Testis (tissue), 2 donors: ENCODE measurements at regions not wholly inside any gene's neighbourhood (a gene's known extent, or its start where the extent isn't known, plus 50 kb on each side); places are given as distances from the start of the nearest gene placed in this dataset.
A peak's percentile ranks its signal among the peaks of the same experiment; 100 is the strongest.
"Not testable (repeated sequence)": the region's sequence is repeated elsewhere in the genome, so short reads cannot be mapped to it uniquely, and the experiment has no call there.

ENCODE experiments used
- DNase-seq: peaks from one replicate; pipeline ENCODE4 v3.0.0-alpha.2; 2019
- H3K27ac ChIP-seq, 2 donors: fragments of 200-600 bp; sonication (generic); one replicate each; pipeline ENCODE4 v1.5.1; 2019
- H3K27me3 ChIP-seq: fragments of 200-600 bp; sonication (generic); one replicate; pipeline ENCODE4 v1.5.1; 2019
- H3K36me3 ChIP-seq: fragments of 200-600 bp; sonication (generic); one replicate; pipeline ENCODE4 v1.5.1; 2017; ENCODE audit warnings: low read depth; ENCODE audit errors: missing control alignments
- H3K4me1 ChIP-seq: fragments of 200-600 bp; sonication (generic); one replicate; pipeline ENCODE4 v1.5.1; 2019
- H3K4me3 ChIP-seq, 2 donors: fragments of 200-600 bp; sonication (generic); one replicate each; pipeline ENCODE4 v1.5.1; 2017 to 2019
- H3K9me3 ChIP-seq: fragments of 200-600 bp; sonication (generic); one replicate; pipeline ENCODE4 v1.5.1; 2017
- POLR2A ChIP-seq: fragments of 450-650 bp; IDR thresholded peaks from one replicate; pipeline ENCODE4 v1.6.1; 2017; ENCODE audit warnings: antibody characterized with exemption, mild to moderate bottlenecking, moderate library complexity
- WGBS, 2 donors: methylation state at CpG; one replicate each; pipeline ENCODE4 v1.1.5; 2018; 5-methylcytosine and 5-hydroxymethylcytosine counted together
- intact Hi-C: fragments of 100-400 bp; cut with DNase I; formaldehyde crosslinking; loops from one replicate; pipeline ENCODE4 v1.15.1; 2023; ENCODE audit warnings: low total_unique reads
- TF ChIP-seq, protein P1 (sequence below), 3 experiments: fragments of 450-650 bp in 2 of 3; fragments of 200-600 bp in 1 of 3; sonication (generic) in 1 of 3; IDR thresholded peaks; one replicate each; pipeline ENCODE4 v1.5.1; 2016 to 2019; ENCODE audit warnings: antibody characterized with exemption in 3 of 3, mild to moderate bottlenecking in 2 of 3, moderate library complexity in 1 of 3

DNA sequence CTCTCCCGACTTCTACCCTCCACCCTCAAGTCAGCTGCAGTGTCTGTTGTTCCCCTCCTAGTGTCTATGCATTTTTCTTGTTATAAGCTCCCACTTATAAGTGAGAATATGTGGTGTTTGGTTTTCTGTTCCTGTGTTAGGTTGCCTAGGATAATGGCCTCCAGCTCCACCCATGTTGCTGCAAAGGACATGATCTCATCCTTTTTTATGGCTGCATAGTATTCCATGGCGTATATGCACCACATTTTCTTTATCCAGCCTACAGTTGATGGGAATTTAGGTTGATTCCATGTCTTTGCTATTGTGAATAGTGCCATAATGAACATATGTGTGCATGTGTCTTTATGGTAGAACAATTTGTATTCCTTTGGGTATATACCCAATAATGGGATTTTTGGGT, 80.7 kb downstream of the SPTSSA start:
- H3K4me1 ChIP-seq, H3K36me3 ChIP-seq, DNase-seq, H3K4me3 ChIP-seq, H3K27me3 ChIP-seq, H3K27ac ChIP-seq, intact Hi-C loops, H3K9me3 ChIP-seq: not testable (repeated sequence)
- 95 to 97% methylated on average over 2 of the region's 2 CpGs for WGBS, 2 donors

DNA sequence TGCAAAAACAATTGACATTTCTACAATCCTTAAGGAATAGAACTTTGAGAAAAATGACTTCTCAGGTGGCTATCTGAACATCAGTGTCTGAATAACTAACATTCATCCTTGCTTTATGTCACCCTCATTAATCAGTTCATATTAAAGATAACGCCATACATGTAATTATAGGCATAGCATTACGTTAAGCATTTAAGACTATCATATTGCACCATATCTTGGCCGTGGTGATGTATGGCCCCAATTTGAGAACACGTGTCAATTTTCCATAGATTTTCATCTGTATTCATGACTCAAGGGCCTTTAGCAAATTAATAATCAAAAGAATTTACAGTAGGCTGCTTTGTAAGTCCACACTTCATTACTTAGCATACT, 81.6 kb downstream of the SPTSSA start:
- DNase-seq: no peak
- Histone ChIP-seq H3K36me3 (no peaks in the 10 kb centered on the region), H3K4me1 (peaks cover 8% of the 10 kb centered on the region), H3K27me3 (no peaks in the 10 kb centered on the region), H3K9me3 (no peaks in the 10 kb centered on the region), H3K4me3 (no peak overlapping the region), H3K27ac (no peak overlapping the region)
- intact Hi-C loops: no loop called here
- 79 to 91% methylated on average over 4 of the region's 4 CpGs for WGBS, 2 donors
- no peak for TF ChIP-seq POLR2A
- TF ChIP-seq, protein P1, sequence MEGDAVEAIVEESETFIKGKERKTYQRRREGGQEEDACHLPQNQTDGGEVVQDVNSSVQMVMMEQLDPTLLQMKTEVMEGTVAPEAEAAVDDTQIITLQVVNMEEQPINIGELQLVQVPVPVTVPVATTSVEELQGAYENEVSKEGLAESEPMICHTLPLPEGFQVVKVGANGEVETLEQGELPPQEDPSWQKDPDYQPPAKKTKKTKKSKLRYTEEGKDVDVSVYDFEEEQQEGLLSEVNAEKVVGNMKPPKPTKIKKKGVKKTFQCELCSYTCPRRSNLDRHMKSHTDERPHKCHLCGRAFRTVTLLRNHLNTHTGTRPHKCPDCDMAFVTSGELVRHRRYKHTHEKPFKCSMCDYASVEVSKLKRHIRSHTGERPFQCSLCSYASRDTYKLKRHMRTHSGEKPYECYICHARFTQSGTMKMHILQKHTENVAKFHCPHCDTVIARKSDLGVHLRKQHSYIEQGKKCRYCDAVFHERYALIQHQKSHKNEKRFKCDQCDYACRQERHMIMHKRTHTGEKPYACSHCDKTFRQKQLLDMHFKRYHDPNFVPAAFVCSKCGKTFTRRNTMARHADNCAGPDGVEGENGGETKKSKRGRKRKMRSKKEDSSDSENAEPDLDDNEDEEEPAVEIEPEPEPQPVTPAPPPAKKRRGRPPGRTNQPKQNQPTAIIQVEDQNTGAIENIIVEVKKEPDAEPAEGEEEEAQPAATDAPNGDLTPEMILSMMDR (IDR thresholded peaks at IDR 0.05): no peak

DNA sequence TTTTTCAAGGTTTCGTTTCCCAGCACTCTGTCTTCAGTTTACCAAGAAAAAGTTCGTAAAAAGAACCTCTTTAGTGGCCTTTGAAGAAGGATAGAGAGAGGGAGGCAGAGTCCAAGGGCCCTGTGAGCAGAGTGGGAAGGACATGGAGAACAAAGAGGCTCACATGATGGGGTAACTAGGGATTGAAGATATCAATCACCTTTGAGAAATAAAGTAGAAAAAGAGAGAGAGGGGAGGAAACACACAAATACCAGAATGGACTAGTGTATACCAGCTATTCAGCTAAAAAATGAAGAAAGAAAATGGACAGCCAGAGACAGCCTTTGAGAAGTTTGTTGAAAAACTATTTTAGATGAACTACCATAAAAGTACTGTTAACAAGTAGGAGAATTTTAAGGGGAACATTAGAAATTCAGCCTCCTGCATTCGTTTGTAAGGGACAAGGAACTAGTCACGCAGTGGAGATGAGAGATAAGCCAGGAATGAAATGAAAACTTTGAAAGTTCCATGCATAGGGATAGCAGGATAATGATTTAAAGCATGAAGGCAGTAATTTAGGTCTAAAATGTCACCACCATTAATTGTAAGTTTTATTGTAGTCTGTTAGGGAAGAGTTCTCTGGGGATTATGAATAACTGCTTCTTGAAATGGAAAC, 82.1 kb downstream of the SPTSSA start:
- WGBS, 2 donors: 29 to 30% methylated on average over 4 of the region's 4 CpGs
- intact Hi-C loops: no loop called here
- Histone ChIP-seq H3K27ac (peak overlapping the region in 1 of 2 donors; percentile 75), H3K9me3 (no peaks in the 10 kb centered on the region), H3K4me1 (peaks cover 8% of the 10 kb centered on the region), H3K27me3 (no peaks in the 10 kb centered on the region), H3K4me3 (no peak overlapping the region), H3K36me3 (no peaks in the 10 kb centered on the region)
- DNase-seq: no peak
- TF ChIP-seq POLR2A: no peak
- TF ChIP-seq, protein P1 (IDR thresholded peaks at IDR 0.05): no peak

DNA sequence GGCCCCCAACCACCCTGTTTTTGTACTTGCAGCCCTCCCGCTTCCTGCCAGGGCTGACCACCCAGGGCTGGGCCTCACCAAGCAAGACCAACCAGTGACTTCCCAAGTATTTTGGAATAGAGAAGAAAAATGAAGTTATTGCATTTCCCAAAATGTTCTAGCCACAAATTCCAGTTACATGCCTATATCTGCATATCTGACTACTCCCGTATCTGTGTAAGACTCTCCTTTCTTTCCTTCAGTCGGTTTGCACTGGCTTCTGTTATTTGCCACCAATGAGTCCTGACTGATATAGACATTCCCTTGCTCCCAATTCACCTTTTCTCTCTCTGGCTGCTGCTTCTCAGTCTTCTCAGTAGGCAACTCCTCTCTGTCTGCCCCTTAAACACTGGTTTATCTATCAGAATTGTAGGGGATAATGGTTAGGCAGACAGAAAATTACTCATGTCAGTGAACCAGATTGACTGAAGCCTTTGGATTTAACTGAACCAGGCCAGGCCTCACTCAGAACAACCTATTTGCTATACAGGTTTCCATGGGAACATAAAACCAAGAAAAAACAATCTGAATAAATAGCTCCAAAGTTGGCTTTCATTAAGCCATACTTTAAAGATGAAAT, 85.3 kb downstream of the SPTSSA start:
- Histone ChIP-seq H3K9me3 (no peaks in the 10 kb centered on the region), H3K27me3 (no peaks in the 10 kb centered on the region), H3K36me3 (no peaks in the 10 kb centered on the region), H3K27ac (no peak overlapping the region), H3K4me1 (peaks cover 8% of the 10 kb centered on the region), H3K4me3 (no peak overlapping the region)
- TF ChIP-seq, protein P1 (IDR thresholded peaks at IDR 0.05): no peak
- no peak for TF ChIP-seq POLR2A
- intact Hi-C loops: no loop called here
- WGBS, 2 donors: 87 to 93% methylated on average over 3 of the region's 3 CpGs
- no peak for DNase-seq

DNA sequence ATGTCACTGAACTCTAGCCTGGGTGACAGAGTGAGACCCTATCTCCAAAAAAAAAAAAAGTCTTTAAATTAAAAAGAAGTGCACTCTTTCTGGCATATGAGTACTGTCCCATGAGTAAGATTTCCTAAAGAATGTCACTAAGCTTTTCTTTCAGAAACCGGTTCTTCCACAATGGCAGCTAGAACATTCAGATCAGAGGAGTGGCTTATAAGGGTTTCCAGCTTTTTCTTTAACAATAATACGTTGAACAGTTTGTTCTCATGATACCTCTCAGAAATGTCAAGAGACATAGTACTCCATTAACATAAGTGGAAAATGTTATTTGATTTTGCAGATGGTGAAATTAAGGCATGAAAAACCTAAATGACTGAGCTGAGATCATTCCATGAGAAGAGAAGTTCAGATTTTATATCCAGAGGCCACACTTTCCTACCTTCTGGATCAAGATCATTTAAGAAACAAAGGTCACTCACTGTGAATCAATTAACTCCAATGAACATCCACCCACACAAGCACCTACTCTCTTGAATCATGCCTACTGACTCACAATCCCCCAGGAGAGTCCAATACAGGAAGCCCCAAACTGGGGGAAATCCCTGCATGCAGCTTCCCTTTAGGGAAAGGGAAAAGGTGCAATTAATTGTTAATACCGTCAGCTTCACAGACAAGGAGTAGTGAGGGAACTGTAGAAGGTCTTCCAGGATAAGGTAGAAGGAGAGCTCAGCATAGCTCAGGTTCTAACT, 86.9 kb downstream of the SPTSSA start:
- H3K4me1 ChIP-seq: peaks cover 8% of the 10 kb centered on the region
- H3K4me3 ChIP-seq: no peak overlapping the region
- 78 to 85% methylated on average over 3 of the region's 3 CpGs for WGBS, 2 donors

More for the DNA sequence above, 86.9 kb downstream of the SPTSSA start:
- DNase-seq: no peak
- Histone ChIP-seq H3K9me3 (no peaks in the 10 kb centered on the region), H3K27me3 (no peaks in the 10 kb centered on the region), H3K27ac (no peak overlapping the region), H3K36me3 (no peaks in the 10 kb centered on the region)
- TF ChIP-seq, protein P1 (IDR thresholded peaks at IDR 0.05): no peak
- no peak for TF ChIP-seq POLR2A
- intact Hi-C loops: no loop called here
